ENCODE measurements at regions not wholly inside any gene's neighbourhood (a gene's known extent, or its start where the extent isn't known, plus 50 kb on each side); places are given as distances from the start of the nearest gene placed in this dataset.

DNA sequence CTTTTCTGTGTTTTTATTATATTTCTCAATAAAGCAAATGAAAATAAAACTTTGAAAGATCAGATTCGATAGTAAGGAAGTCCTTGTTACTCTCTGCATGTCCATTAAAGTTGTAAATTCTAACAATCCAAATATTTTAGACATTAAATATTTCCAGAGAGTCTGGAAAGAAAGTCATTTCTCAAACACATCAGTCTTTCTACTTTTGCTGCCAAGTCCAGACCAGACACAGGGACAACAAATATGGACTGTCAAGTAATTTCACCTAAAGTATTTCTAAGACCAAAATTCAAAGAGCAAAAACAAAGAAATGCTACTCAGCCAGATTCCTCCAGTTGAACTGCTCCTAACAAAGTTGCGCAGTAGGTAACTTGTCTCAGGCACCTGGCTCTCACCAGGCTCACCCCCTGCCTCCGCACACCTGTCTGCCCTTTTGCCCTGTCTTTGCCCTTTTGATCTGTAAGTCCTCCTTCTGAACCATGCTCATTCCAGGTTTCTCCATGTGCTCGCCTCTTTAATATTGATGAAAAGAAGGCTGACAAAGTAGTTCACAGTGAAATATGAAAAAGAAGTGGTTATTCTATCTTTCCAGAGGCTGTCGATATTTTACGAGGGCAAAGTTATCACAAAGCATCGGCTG, 300.5 kb downstream of the C7orf25 start:
- TF ChIP-seq ZBED1 (IDR thresholded peaks at IDR 0.05) (no peak), CBX5 (IDR thresholded peaks at IDR 0.05; ENCODE audit: borderline replicate concordance, low read depth) (no peak), NBN (IDR thresholded peaks at IDR 0.05; ENCODE audit: low read depth) (no peak), ZNF184 (CRISPR knock-in tag; IDR thresholded peaks at IDR 0.05) (no peak), ZNF253 (CRISPR knock-in tag; conservative IDR thresholded peaks at IDR 0.05) (no peak), BRCA1 (IDR thresholded peaks at IDR 0.05) (no peak), BRCA1 (CRISPR knock-in tag; IDR thresholded peaks at IDR 0.05) (no peak), EZH2 (IDR thresholded peaks at IDR 0.05; ENCODE audit: borderline replicate concordance, low read depth, low read length) (no peak), HNRNPK (IDR thresholded peaks at IDR 0.05; ENCODE audit: low read depth, low read length, poor library complexity, severe bottlenecking) (no peak), ZNF274 (IDR thresholded peaks at IDR 0.05; ENCODE audit: borderline replicate concordance, low read depth, low read length) (no peak)
- TF ChIP-seq, protein P1, sequence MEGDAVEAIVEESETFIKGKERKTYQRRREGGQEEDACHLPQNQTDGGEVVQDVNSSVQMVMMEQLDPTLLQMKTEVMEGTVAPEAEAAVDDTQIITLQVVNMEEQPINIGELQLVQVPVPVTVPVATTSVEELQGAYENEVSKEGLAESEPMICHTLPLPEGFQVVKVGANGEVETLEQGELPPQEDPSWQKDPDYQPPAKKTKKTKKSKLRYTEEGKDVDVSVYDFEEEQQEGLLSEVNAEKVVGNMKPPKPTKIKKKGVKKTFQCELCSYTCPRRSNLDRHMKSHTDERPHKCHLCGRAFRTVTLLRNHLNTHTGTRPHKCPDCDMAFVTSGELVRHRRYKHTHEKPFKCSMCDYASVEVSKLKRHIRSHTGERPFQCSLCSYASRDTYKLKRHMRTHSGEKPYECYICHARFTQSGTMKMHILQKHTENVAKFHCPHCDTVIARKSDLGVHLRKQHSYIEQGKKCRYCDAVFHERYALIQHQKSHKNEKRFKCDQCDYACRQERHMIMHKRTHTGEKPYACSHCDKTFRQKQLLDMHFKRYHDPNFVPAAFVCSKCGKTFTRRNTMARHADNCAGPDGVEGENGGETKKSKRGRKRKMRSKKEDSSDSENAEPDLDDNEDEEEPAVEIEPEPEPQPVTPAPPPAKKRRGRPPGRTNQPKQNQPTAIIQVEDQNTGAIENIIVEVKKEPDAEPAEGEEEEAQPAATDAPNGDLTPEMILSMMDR (IDR thresholded peaks at IDR 0.05 in 2 of 3, conservative IDR thresholded peaks at IDR 0.05 in 1 of 3; ENCODE audit: insufficient read depth in 2 of 3, low read depth in 1 of 3, low read length in 3 of 3), result no peak
- TF ChIP-seq, protein P2, sequence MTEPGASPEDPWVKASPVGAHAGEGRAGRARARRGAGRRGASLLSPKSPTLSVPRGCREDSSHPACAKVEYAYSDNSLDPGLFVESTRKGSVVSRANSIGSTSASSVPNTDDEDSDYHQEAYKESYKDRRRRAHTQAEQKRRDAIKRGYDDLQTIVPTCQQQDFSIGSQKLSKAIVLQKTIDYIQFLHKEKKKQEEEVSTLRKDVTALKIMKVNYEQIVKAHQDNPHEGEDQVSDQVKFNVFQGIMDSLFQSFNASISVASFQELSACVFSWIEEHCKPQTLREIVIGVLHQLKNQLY (CRISPR knock-in tag; conservative IDR thresholded peaks at IDR 0.05), result no peak
- TF ChIP-seq, protein P3, sequence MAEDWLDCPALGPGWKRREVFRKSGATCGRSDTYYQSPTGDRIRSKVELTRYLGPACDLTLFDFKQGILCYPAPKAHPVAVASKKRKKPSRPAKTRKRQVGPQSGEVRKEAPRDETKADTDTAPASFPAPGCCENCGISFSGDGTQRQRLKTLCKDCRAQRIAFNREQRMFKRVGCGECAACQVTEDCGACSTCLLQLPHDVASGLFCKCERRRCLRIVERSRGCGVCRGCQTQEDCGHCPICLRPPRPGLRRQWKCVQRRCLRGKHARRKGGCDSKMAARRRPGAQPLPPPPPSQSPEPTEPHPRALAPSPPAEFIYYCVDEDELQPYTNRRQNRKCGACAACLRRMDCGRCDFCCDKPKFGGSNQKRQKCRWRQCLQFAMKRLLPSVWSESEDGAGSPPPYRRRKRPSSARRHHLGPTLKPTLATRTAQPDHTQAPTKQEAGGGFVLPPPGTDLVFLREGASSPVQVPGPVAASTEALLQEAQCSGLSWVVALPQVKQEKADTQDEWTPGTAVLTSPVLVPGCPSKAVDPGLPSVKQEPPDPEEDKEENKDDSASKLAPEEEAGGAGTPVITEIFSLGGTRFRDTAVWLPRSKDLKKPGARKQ (CRISPR knock-in tag; IDR thresholded peaks at IDR 0.05), result no peak

Data from K562 (cell line).